ENCODE measurements at regions not wholly inside any gene's neighbourhood (a gene's known extent, or its start where the extent isn't known, plus 50 kb on each side); places are given as distances from the start of the nearest gene placed in this dataset.

DNA sequence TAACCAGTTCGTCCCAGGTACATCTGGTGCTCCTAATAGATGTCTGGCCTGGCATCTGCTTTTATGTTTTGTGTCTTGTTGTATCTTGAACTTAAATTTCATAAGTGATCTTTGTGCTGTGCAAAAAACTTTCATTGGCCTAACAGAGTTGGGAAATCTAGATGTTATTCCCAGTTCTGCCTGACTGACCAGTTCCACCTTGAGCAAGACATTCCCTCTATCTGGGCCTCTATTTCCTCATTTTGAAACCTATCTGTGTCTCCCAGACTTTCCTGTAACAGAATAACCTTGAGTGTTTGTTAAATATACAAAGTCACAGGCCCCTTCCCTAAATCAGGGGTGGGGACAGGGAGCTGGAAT, 56.6 kb upstream of the EPCAM start:
- TF ChIP-seq, protein P1, sequence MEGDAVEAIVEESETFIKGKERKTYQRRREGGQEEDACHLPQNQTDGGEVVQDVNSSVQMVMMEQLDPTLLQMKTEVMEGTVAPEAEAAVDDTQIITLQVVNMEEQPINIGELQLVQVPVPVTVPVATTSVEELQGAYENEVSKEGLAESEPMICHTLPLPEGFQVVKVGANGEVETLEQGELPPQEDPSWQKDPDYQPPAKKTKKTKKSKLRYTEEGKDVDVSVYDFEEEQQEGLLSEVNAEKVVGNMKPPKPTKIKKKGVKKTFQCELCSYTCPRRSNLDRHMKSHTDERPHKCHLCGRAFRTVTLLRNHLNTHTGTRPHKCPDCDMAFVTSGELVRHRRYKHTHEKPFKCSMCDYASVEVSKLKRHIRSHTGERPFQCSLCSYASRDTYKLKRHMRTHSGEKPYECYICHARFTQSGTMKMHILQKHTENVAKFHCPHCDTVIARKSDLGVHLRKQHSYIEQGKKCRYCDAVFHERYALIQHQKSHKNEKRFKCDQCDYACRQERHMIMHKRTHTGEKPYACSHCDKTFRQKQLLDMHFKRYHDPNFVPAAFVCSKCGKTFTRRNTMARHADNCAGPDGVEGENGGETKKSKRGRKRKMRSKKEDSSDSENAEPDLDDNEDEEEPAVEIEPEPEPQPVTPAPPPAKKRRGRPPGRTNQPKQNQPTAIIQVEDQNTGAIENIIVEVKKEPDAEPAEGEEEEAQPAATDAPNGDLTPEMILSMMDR (IDR thresholded peaks at IDR 0.05; ENCODE audit: low read length): no peak
- TF ChIP-seq EZH2phosphoT487 (IDR thresholded peaks at IDR 0.05; ENCODE audit: low read length) (no peak), EZH2 (optimal IDR thresholded peaks at IDR 0.05; ENCODE audit: low read depth, low read length) (no peak)
- no peak for DNase-seq
- Histone ChIP-seq H3K4me1 (ENCODE audit: low read length) (peaks cover 57% of the 10 kb centered on the region), H2AFZ (ENCODE audit: low read length) (no peak overlapping the region), H3K9ac (ENCODE audit: low read length) (no peak overlapping the region), H3K9me2 (replicated peaks; ENCODE audit: insufficient read depth, low read length) (no peaks in the 10 kb centered on the region), H3K79me2 (ENCODE audit: low read length) (peaks cover 8% of the 10 kb centered on the region; the same call in 1 of the 2 replicates), H3K4me2 (ENCODE audit: low read depth, low read length) (no peak overlapping the region), H4K20me1 (ENCODE audit: insufficient read depth, low read length) (no peaks in the 10 kb centered on the region), H3K27me3 (replicated peaks; ENCODE audit: insufficient read depth, low read length) (no peaks in the 10 kb centered on the region), H3K27ac (ENCODE audit: low read length) (peak overlapping the region; percentile 100; the same call in 1 of the 2 replicates), H3F3A (ENCODE audit: insufficient read depth, low read length) (peaks cover 34% of the 10 kb centered on the region), H3K4me3 (ENCODE audit: low read length) (no peak overlapping the region), H3K36me3 (replicated peaks; ENCODE audit: insufficient read depth, low read length) (no peaks in the 10 kb centered on the region), H3K9me3 (replicated peaks; ENCODE audit: insufficient read depth, low read length) (no peaks in the 10 kb centered on the region)

DNA sequence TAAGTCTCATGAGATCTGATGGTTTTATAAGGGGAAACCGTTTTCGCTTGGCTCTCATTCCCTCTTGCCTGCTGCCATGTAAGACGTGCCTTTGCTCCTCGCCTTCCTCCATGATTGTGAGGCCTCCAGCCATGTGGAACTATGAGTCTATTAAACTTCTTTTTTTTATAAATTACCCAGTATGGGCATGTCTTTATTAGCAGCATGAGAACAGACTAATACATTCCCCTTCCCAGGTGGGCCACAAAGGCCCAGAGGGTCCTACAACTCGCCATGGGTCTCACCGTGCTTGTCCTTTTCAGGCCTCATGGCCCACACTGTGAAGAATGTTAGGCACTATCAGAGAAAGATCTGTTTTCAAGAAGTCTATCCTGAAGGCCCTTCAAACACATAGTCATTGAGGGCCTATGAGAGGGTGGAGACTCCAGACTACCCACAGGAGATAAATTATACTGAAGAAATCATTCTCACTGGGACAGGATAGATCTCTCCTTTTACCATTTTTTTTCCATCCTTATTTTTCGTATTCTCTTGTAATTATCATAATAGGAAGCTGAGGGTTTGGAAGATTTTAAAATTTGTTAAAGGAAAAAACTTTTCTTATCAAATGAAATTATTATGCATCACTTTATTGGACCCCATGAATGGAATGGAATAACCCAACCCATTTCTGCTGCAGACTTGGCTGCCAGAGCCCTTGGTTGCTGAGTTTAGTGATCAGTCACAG, 57.2 kb upstream of the EPCAM start:
- H2AFZ ChIP-seq (ENCODE audit: low read length): no peak overlapping the region
- H4K20me1 ChIP-seq (ENCODE audit: insufficient read depth, low read length): no peaks in the 10 kb centered on the region
- no peaks in the 10 kb centered on the region for H3K27me3 ChIP-seq (replicated peaks; ENCODE audit: insufficient read depth, low read length)
- H3K36me3 ChIP-seq (replicated peaks; ENCODE audit: insufficient read depth, low read length): no peaks in the 10 kb centered on the region
- no peaks in the 10 kb centered on the region for H3K9me3 ChIP-seq (replicated peaks; ENCODE audit: insufficient read depth, low read length)
- peak overlapping the region; percentile 100 for H3K27ac ChIP-seq (ENCODE audit: low read length)
- H3F3A ChIP-seq (ENCODE audit: insufficient read depth, low read length): peaks cover 34% of the 10 kb centered on the region
- TF ChIP-seq, protein P1 (IDR thresholded peaks at IDR 0.05; ENCODE audit: low read length): no peak
- TF ChIP-seq EZH2phosphoT487 (IDR thresholded peaks at IDR 0.05; ENCODE audit: low read length) (no peak), EZH2 (optimal IDR thresholded peaks at IDR 0.05; ENCODE audit: low read depth, low read length) (no peak)
- no peak overlapping the region for H3K4me3 ChIP-seq (ENCODE audit: low read length)
- peak overlapping the region; percentile 87; the same call in 1 of the 2 replicates for H3K4me2 ChIP-seq (ENCODE audit: low read depth, low read length)
- H3K79me2 ChIP-seq (ENCODE audit: low read length): peaks cover 12% of the 10 kb centered on the region; the same call in 1 of the 2 replicates
- peaks cover 62% of the 10 kb centered on the region for H3K4me1 ChIP-seq (ENCODE audit: low read length)
- H3K9me2 ChIP-seq (replicated peaks; ENCODE audit: insufficient read depth, low read length): no peaks in the 10 kb centered on the region
- peak overlapping the region; percentile 85; the same call in 1 of the 2 replicates for H3K9ac ChIP-seq (ENCODE audit: low read length)
- no peak for DNase-seq

GRCh38 chr2:47310801-47311560, 58.1 kb upstream of the EPCAM start:
- peak overlapping the region; percentile 18; the same call in 1 of the 2 replicates for H2AFZ ChIP-seq (ENCODE audit: low read length)
- no peaks in the 10 kb centered on the region for H3K36me3 ChIP-seq (replicated peaks; ENCODE audit: insufficient read depth, low read length)
- no peaks in the 10 kb centered on the region for H3K9me3 ChIP-seq (replicated peaks; ENCODE audit: insufficient read depth, low read length)
- H3F3A ChIP-seq (ENCODE audit: insufficient read depth, low read length): peaks cover 34% of the 10 kb centered on the region
- H3K79me2 ChIP-seq (ENCODE audit: low read length): peaks cover 17% of the 10 kb centered on the region; the same call in 1 of the 2 replicates
- peak overlapping the region; percentile 87 for H3K4me2 ChIP-seq (ENCODE audit: low read depth, low read length)
- peak overlapping the region; percentile 85 for H3K9ac ChIP-seq (ENCODE audit: low read length)
- peaks cover 63% of the 10 kb centered on the region for H3K4me1 ChIP-seq (ENCODE audit: low read length)
- peak overlapping the region; percentile 49 for H3K4me3 ChIP-seq (ENCODE audit: low read length)
- peak; percentile 52 for DNase-seq
- no peaks in the 10 kb centered on the region for H4K20me1 ChIP-seq (ENCODE audit: insufficient read depth, low read length)
- H3K27me3 ChIP-seq (replicated peaks; ENCODE audit: insufficient read depth, low read length): no peaks in the 10 kb centered on the region
- no peak for TF ChIP-seq EZH2phosphoT487 (IDR thresholded peaks at IDR 0.05; ENCODE audit: low read length)
- TF ChIP-seq, protein P1 (IDR thresholded peaks at IDR 0.05; ENCODE audit: low read length): peak; percentile 32
- no peaks in the 10 kb centered on the region for H3K9me2 ChIP-seq (replicated peaks; ENCODE audit: insufficient read depth, low read length)
- H3K27ac ChIP-seq (ENCODE audit: low read length): peak overlapping the region; percentile 100
